ENCODE measurements at regions not wholly inside any gene's neighbourhood (a gene's known extent, or its start where the extent isn't known, plus 50 kb on each side); places are given as distances from the start of the nearest gene placed in this dataset.

GRCh38 chr12:105861227-105861626, 277.5 kb downstream of the NUAK1 start:
- no peaks in the 10 kb centered on the region for H3K4me1 ChIP-seq
- DNase-seq: no peak
- H3K4me3 ChIP-seq: no peak overlapping the region
- H3K27me3 ChIP-seq: no peaks in the 10 kb centered on the region
- TF ChIP-seq CTCF (IDR thresholded peaks at IDR 0.05): no peak
- intact Hi-C loops (cut with DNase I): no loop called here
- no peaks in the 10 kb centered on the region for H3K36me3 ChIP-seq
- no peak overlapping the region for H3K27ac ChIP-seq
- H3K9ac ChIP-seq (ENCODE audit: low read depth in 2 of 2, low read length in 2 of 2): no peak overlapping the region
- H3K9me3 ChIP-seq: no peaks in the 10 kb centered on the region

- no peak for DNase-seq
- H3K4me1 ChIP-seq: no peaks in the 10 kb centered on the region
- no peaks in the 10 kb centered on the region for H3K9me3 ChIP-seq
- no peak overlapping the region for H3K9ac ChIP-seq (ENCODE audit: low read depth in 2 of 2, low read length in 2 of 2)
- no peak for TF ChIP-seq CTCF (IDR thresholded peaks at IDR 0.05)
- H3K36me3 ChIP-seq: no peaks in the 10 kb centered on the region
- H3K4me3 ChIP-seq: no peak overlapping the region
- intact Hi-C loops (cut with DNase I): no loop called here
- H3K27me3 ChIP-seq: no peaks in the 10 kb centered on the region
- H3K27ac ChIP-seq: no peak overlapping the region
Observed at GRCh38 chr12:105862163-105862821, 276.5 kb downstream of the NUAK1 start.

- Histone ChIP-seq H3K9me3 (no peaks in the 10 kb centered on the region), H3K4me3 (no peak overlapping the region), H3K4me1 (no peaks in the 10 kb centered on the region), H3K9ac (ENCODE audit: low read depth in 2 of 2, low read length in 2 of 2) (no peak overlapping the region), H3K27me3 (no peaks in the 10 kb centered on the region), H3K27ac (no peak overlapping the region), H3K36me3 (no peaks in the 10 kb centered on the region)
- no peak for TF ChIP-seq CTCF (IDR thresholded peaks at IDR 0.05)
- intact Hi-C loops (cut with DNase I): no loop called here
- no peak for DNase-seq
Observed at GRCh38 chr12:105864316-105864715, 274.4 kb downstream of the NUAK1 start.

GRCh38 chr12:105864901-105865300, 273.9 kb downstream of the NUAK1 start:
- no peak for DNase-seq
- intact Hi-C loops (cut with DNase I): no loop called here
- H3K27me3 ChIP-seq: no peaks in the 10 kb centered on the region
- no peak overlapping the region for H3K4me3 ChIP-seq
- no peak overlapping the region for H3K9ac ChIP-seq (ENCODE audit: low read depth in 2 of 2, low read length in 2 of 2)
- H3K4me1 ChIP-seq: no peaks in the 10 kb centered on the region
- no peaks in the 10 kb centered on the region for H3K9me3 ChIP-seq
- no peaks in the 10 kb centered on the region for H3K36me3 ChIP-seq
- TF ChIP-seq CTCF (IDR thresholded peaks at IDR 0.05): no peak
- no peak overlapping the region for H3K27ac ChIP-seq

GRCh38 chr12:105865886-105866285, 272.9 kb downstream of the NUAK1 start:
- intact Hi-C loops (cut with DNase I): no loop called here

More at GRCh38 chr12:105865886-105866285, 272.9 kb downstream of the NUAK1 start:
- Histone ChIP-seq H3K27ac (no peak overlapping the region), H3K9me3 (no peaks in the 10 kb centered on the region), H3K9ac (ENCODE audit: low read depth in 2 of 2, low read length in 2 of 2) (no peak overlapping the region), H3K36me3 (no peaks in the 10 kb centered on the region), H3K4me3 (no peak overlapping the region), H3K27me3 (no peaks in the 10 kb centered on the region), H3K4me1 (no peaks in the 10 kb centered on the region)
- DNase-seq: no peak
- no peak for TF ChIP-seq CTCF (IDR thresholded peaks at IDR 0.05)

Measured in colonic mucosa (tissue), 4 donors.